HL-60 (cell line): ENCODE measurements at regions not wholly inside any gene's neighbourhood (a gene's known extent, or its start where the extent isn't known, plus 50 kb on each side); places are given as distances from the start of the nearest gene placed in this dataset.

ENCODE experiments used
- CTCF ChIP-seq: IDR thresholded peaks from one replicate; pipeline ENCODE4 v1.5.1; 2011; ENCODE audit warnings: low read length, control low read depth, inconsistent platforms; ENCODE audit not compliant: insufficient read depth
- GABPA ChIP-seq: IDR thresholded peaks from 2 replicates; pipeline ENCODE4 v1.6.1; 2012; ENCODE audit warnings: low read depth
- POLR2AphosphoS5 ChIP-seq: IDR thresholded peaks from 2 replicates; pipeline ENCODE4 v1.6.1; 2012; ENCODE audit warnings: low read depth
- REST ChIP-seq: IDR thresholded peaks from 2 replicates; pipeline ENCODE4 v1.6.1; 2012; ENCODE audit warnings: low read depth; ENCODE audit not compliant: insufficient replicate concordance
- SPI1 ChIP-seq: IDR thresholded peaks from 2 replicates; pipeline ENCODE4 v1.6.1; 2012; ENCODE audit warnings: low read depth, mild to moderate bottlenecking, borderline replicate concordance

- TF ChIP-seq CTCF, result no peak
- TF ChIP-seq REST, result no peak
- TF ChIP-seq SPI1, result peak; percentile 27; the same call in 1 of the 2 replicates
- no peak for TF ChIP-seq POLR2AphosphoS5
- TF ChIP-seq GABPA, result no peak
These were observed 70.4 kb upstream of the BACH1 start for GRCh38 chr21:29228306-29228705.
